GM10248 (cell line): ENCODE measurements at regions not wholly inside any gene's neighbourhood (a gene's known extent, or its start where the extent isn't known, plus 50 kb on each side); places are given as distances from the start of the nearest gene placed in this dataset.

ENCODE experiments used
- CTCF ChIA-PET: fragments of 300-600 bp; sonication (Branson Sonifier 250); formaldehyde crosslinking; extraction: SDS; loops from one replicate; lab custom pipeline; 2021; ENCODE audit warnings: antibody characterized with exemption; lab: Yijun Ruan, JAX
- POLR2A ChIA-PET: fragments of 350-650 bp; sonication (Branson Sonifier 250); formaldehyde crosslinking; extraction: SDS; loops from one replicate; lab custom pipeline; 2020; ENCODE audit warnings: antibody characterized with exemption; lab: Yijun Ruan, JAX
- DNase-seq: peaks from one replicate; pipeline ENCODE4 v3.0.0; 2012; ENCODE audit errors: extremely low spot score
- TF ChIP-seq, protein P1 (sequence below): IDR thresholded peaks from 2 replicates; pipeline ENCODE4 v1.5.1; 2012; ENCODE audit warnings: mild to moderate bottlenecking, low read depth; ENCODE audit errors: extremely low read depth, missing control alignments, control extremely low read depth

DNA sequence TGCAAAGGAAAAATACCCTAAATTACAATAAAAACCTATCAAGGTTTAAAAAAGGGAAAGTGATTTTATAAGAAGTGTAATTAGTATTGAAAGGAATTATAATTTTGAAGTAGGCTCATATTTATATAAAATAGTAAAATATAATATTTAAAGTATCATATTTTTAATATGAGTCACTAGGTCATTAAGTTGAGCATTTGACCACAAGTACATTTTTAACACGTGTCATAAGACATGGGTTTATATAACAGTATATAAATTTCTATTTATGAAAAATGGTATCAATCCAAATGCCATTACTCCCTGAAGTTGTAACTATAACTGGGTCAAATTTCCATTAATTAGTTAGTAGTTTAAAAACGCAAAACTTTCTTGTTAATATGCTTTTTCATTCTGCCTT lies 365.9 kb downstream of the COL11A1 start:
- ChIA-PET POLR2A (no interaction called here), CTCF (no interaction called here)
- TF ChIP-seq, protein P1, sequence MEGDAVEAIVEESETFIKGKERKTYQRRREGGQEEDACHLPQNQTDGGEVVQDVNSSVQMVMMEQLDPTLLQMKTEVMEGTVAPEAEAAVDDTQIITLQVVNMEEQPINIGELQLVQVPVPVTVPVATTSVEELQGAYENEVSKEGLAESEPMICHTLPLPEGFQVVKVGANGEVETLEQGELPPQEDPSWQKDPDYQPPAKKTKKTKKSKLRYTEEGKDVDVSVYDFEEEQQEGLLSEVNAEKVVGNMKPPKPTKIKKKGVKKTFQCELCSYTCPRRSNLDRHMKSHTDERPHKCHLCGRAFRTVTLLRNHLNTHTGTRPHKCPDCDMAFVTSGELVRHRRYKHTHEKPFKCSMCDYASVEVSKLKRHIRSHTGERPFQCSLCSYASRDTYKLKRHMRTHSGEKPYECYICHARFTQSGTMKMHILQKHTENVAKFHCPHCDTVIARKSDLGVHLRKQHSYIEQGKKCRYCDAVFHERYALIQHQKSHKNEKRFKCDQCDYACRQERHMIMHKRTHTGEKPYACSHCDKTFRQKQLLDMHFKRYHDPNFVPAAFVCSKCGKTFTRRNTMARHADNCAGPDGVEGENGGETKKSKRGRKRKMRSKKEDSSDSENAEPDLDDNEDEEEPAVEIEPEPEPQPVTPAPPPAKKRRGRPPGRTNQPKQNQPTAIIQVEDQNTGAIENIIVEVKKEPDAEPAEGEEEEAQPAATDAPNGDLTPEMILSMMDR: no peak
- DNase-seq: no peak

DNA sequence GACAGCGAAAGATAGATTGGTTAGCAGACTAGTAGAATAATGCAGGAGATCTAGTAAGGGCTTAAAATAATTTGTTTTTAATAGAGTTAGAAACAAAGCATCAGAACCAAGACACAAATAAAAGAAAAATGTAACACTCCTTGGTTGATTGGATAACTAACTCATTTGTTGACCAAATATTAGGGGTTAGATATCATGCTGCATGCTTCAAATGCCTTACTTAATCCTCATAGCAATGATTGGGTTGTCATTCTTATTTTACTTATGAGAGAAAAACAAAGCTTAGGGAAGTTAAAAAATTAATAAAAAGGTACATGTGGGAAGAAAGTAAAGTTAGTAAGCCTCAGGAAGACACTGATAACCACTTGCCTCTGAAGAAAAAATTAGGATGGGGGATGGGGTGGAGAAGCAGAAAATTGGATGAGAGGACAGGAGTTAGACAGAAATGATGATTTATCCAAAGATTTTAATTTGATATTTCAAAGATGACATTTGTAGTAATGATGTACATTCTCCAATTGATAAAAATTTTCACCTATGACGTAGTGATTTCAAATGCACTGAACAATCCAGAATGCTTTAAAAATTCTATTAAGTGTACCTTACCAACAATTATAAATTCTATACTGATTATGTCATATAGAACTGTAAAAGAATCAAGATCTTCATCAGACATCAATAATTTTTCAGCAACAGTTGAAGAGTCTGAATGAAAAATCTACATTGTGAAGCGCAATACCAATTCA lies 374.7 kb downstream of the COL11A1 start:
- no peak for DNase-seq
- TF ChIP-seq, protein P1: no peak
- ChIA-PET CTCF (no interaction called here), POLR2A (no interaction called here)

DNA sequence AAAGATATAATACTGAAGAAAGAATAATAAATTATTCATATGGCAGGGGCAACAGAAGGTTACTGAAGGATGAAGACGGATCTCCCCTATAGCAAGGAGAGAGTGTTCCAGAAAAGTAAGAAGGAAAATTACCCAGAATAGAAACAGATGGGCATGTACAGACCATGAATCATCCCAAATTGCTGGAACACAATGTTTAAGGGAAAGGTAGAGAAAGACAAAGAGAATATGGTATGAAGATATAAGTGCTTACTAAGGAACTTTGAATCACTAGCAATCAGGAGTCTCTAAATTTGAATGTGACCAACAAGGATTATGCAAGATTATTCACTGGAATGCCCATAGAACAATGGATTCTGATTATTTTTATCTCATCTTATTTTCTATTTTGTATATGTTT lies 375.4 kb downstream of the COL11A1 start:
- ChIA-PET POLR2A (no interaction called here), CTCF (no interaction called here)
- no peak for DNase-seq
- TF ChIP-seq, protein P1: no peak

DNA sequence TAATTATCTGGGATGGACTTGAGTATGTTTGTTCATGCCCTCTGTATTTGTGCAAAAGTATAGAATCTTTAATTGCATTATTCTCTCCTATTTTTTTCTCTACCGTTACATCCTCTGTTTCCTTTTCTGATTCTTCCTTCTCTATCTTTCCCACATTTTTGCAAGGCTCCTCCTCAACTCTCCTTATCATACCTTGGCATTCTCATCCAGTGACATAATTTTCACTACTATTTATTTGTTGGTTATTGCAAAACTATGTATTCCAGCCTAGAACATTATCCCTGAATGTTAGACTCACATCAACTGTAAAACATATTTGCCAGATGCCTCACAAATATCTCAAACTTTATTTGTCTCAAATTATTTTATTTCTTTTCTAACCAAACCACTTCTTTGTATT lies 381.9 kb downstream of the COL11A1 start:
- TF ChIP-seq, protein P1: no peak
- DNase-seq: no peak
- CTCF ChIA-PET: no interaction called here
- POLR2A ChIA-PET: no interaction called here

DNA sequence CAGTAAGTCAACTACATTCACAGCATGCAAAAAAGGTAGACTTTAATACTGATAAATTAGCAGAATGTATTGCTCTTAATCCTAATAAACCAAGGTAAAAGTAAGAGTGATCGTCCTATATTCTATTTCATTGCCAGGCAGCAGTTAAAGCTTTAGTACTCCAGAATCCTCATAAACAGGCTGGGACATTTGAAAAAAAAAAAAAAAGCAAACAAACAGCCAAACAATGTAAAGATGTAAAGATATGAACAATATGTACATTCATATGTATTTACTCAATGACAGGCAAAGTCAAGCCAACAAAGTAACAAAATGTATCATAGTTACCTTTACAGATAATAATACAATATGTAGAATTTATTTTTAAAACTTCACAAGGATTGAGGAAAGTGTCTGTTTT lies 383.6 kb downstream of the COL11A1 start:
- TF ChIP-seq, protein P1: no peak
- ChIA-PET POLR2A (no interaction called here), CTCF (no interaction called here)
- no peak for DNase-seq

DNA sequence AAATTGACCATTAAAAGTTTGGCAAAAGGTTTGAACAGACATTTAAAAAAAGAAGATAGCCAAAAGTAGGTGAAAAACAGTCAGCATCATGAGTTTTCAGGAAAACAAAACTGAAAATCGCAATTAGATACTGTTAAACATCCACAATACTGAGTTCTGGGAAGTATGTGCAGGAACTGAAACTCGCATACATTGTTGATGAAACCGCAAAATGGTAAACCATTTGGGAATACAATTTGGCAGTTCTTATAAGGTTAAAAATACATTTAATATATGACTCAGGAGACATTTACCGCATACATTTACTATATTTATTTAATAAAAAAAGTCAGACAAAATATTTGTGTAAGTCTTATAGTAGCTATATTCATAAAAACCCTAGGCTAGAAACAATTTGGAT lies 393.2 kb downstream of the COL11A1 start:
- ChIA-PET CTCF (interaction anchor here (1.3 kb wide), 1 partner anchor 19 kb away, joined by 4 read pairs; no protein-coding TSS in a partner anchor), POLR2A (no interaction called here)
- no peak for DNase-seq
- TF ChIP-seq, protein P1: no peak
